Stimulated activated CD8-positive, alpha-beta memory T cell treated with anti-CD3 and anti-CD28 coated beads, Interleukin-15, amount 100 ng/mL, for 4 hours (primary cell): ENCODE measurements at regions not wholly inside any gene's neighbourhood (a gene's known extent, or its start where the extent isn't known, plus 50 kb on each side); places are given as distances from the start of the nearest gene placed in this dataset.

Source experiments
- DNase-seq, 2 donors: peaks; one replicate each; pipeline ENCODE4 v3.0.0-alpha.2; 2020; ENCODE audit warnings: low read depth in 2 of 2

- DNase-seq = no peak
Measured at GRCh38 chr2:181380581-181380980, 76.6 kb upstream of the ITGA4 start.

- DNase-seq = no peak
Measured at GRCh38 chr2:181384923-181385322, 72.3 kb upstream of the ITGA4 start.

GRCh38 chr2:181389524-181389923 is 67.7 kb upstream of the ITGA4 start:
- DNase-seq = no peak

GRCh38 chr2:181393472-181393871 is 63.7 kb upstream of the ITGA4 start:
- no peak for DNase-seq

GRCh38 chr2:181394741-181395437 is 62.3 kb upstream of the ITGA4 start:
- DNase-seq = no peak

- DNase-seq = no peak
Measured at GRCh38 chr2:181395851-181396250, 61.3 kb upstream of the ITGA4 start.

GRCh38 chr2:181396256-181397123 is 60.7 kb upstream of the ITGA4 start:
- no peak for DNase-seq

- DNase-seq = no peak
Measured at GRCh38 chr2:181397331-181397730, 59.9 kb upstream of the ITGA4 start.

- DNase-seq = no peak
Measured at GRCh38 chr2:181398000-181398399, 59.2 kb upstream of the ITGA4 start.

- no peak for DNase-seq
Measured at GRCh38 chr2:181399027-181399426, 58.2 kb upstream of the ITGA4 start.

GRCh38 chr2:181404472-181404871 is 52.7 kb upstream of the ITGA4 start:
- no peak for DNase-seq

- no peak for DNase-seq
Measured at GRCh38 chr2:181407171-181407570, 50.0 kb upstream of the ITGA4 start.
